Lung (tissue), 11 donors: ENCODE measurements at regions not wholly inside any gene's neighbourhood (a gene's known extent, or its start where the extent isn't known, plus 50 kb on each side); places are given as distances from the start of the nearest gene placed in this dataset.

Source experiments
- ATAC-seq: fragments of 200-7000 bp; cut with Tn5 transposase; one replicate; pipeline ENCODE4 v1.9.1; 2020; ENCODE audit warnings: moderate number of reproducible peaks; ENCODE audit not compliant: insufficient read depth, low FRiP score
- DNase-seq, 3 donors: peaks; one replicate each; pipeline ENCODE4 v3.0.0-alpha.2; 2013 to 2017
- H3K27ac ChIP-seq, 2 donors: one replicate each; pipeline ENCODE4 v1.5.1; 2013; ENCODE audit warnings: mild to moderate bottlenecking in 2 of 2, moderate library complexity in 2 of 2, control low read depth in 1 of 2, inconsistent platforms in 1 of 2, low read depth in 1 of 2, low read length in 1 of 2
- H3K27me3 ChIP-seq, 3 donors: one replicate each; pipeline ENCODE4 v1.5.1; 2013; ENCODE audit warnings: low read length in 2 of 3; ENCODE audit not compliant: control insufficient read depth in 3 of 3, insufficient read depth in 3 of 3
- H3K36me3 ChIP-seq, 4 donors: one replicate each; pipeline ENCODE4 v1.5.1; 2013; ENCODE audit warnings: low read length in 4 of 4, mild to moderate bottlenecking in 1 of 4, moderate library complexity in 1 of 4; ENCODE audit not compliant: control insufficient read depth in 4 of 4, insufficient read depth in 4 of 4
- H3K4me1 ChIP-seq, 5 donors: one replicate each; pipeline ENCODE4 v1.5.1; 2013; ENCODE audit warnings: low read length in 5 of 5, mild to moderate bottlenecking in 2 of 5, moderate library complexity in 1 of 5; ENCODE audit not compliant: control insufficient read depth in 5 of 5, insufficient read depth in 5 of 5
- H3K4me3 ChIP-seq: one replicate; pipeline ENCODE4 v1.5.1; 2013; ENCODE audit warnings: mild to moderate bottlenecking, control low read depth, moderate library complexity
- H3K9ac ChIP-seq, 2 donors: one replicate each; pipeline ENCODE4 v1.5.1; 2013; ENCODE audit warnings: low read length in 2 of 2, control low read depth in 1 of 2; ENCODE audit not compliant: insufficient read depth in 1 of 2
- H3K9me3 ChIP-seq, 4 donors: one replicate each; pipeline ENCODE4 v1.5.1; 2013; ENCODE audit warnings: low read length in 3 of 4, mild to moderate bottlenecking in 1 of 4, moderate library complexity in 1 of 4; ENCODE audit not compliant: control insufficient read depth in 4 of 4, insufficient read depth in 3 of 4
- WGBS, 2 donors: extraction: QIAGEN DNeasy Blood & Tissue Kit; methylation state at CpG; one replicate each; pipeline ENCODE4 v1.1.7; 2013; 5-methylcytosine and 5-hydroxymethylcytosine counted together
- TF ChIP-seq, protein P1 (sequence below): IDR thresholded peaks from 2 replicates; pipeline ENCODE4 v1.5.1; 2012; ENCODE audit warnings: mild to moderate bottlenecking; ENCODE audit errors: control extremely low read depth, extremely low read depth
- donor health status: control.
- donor health status: control.
- donor health status: Bipolar disorder and iron deficiency.
- donor health status: healthy.
- donor health status: DM: yes; HTN: yes; CAD: no.

DNA sequence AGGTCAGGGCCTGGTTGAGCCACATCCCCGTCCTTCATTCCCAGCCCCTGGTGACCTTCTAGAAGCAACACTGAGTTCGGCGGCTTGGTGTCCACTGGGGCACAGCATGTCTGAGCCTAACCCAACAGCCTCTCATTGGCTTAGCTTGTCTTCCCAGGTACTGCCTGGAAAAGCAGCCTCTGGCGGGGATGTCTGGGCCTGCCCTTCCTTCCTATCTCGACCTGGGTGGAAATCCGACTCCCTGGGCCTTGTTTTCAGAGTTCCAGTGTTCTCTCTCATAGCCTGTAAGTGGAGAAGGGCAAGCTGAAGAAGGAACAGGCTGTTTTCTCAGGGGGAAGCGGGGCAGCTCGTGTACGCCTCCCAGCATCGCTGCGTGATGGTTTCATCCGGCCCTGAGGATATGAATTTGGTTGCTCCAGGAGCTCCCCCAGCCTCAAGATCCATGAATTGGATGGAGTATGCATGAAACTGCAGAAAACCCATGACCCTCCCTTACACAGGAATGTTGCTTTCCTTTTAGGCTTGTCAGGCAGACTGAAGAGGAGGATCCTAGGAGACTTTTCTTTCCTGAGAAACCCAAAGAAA, 116.5 kb upstream of the IRF2BP2 start:
- H3K36me3 ChIP-seq: no peaks in the 10 kb centered on the region
- H3K27ac ChIP-seq: peak overlapping the region; percentile 98 to 99
- peaks cover 29 to 61% (median 53%) of the 10 kb centered on the region in 5 donors for H3K4me1 ChIP-seq
- ATAC-seq (no peak), DNase-seq (peak in 2 of 3 donors; percentile 41 to 56)
- no peaks in the 10 kb centered on the region for H3K27me3 ChIP-seq
- TF ChIP-seq, protein P1, sequence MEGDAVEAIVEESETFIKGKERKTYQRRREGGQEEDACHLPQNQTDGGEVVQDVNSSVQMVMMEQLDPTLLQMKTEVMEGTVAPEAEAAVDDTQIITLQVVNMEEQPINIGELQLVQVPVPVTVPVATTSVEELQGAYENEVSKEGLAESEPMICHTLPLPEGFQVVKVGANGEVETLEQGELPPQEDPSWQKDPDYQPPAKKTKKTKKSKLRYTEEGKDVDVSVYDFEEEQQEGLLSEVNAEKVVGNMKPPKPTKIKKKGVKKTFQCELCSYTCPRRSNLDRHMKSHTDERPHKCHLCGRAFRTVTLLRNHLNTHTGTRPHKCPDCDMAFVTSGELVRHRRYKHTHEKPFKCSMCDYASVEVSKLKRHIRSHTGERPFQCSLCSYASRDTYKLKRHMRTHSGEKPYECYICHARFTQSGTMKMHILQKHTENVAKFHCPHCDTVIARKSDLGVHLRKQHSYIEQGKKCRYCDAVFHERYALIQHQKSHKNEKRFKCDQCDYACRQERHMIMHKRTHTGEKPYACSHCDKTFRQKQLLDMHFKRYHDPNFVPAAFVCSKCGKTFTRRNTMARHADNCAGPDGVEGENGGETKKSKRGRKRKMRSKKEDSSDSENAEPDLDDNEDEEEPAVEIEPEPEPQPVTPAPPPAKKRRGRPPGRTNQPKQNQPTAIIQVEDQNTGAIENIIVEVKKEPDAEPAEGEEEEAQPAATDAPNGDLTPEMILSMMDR: no peak
- H3K9ac ChIP-seq: peak overlapping the region in 1 of 2 donors; percentile 66
- no peaks in the 10 kb centered on the region for H3K9me3 ChIP-seq
- no peak overlapping the region for H3K4me3 ChIP-seq
- WGBS, 2 donors: 69 to 77% methylated on average over 12 of the region's 12 CpGs

DNA sequence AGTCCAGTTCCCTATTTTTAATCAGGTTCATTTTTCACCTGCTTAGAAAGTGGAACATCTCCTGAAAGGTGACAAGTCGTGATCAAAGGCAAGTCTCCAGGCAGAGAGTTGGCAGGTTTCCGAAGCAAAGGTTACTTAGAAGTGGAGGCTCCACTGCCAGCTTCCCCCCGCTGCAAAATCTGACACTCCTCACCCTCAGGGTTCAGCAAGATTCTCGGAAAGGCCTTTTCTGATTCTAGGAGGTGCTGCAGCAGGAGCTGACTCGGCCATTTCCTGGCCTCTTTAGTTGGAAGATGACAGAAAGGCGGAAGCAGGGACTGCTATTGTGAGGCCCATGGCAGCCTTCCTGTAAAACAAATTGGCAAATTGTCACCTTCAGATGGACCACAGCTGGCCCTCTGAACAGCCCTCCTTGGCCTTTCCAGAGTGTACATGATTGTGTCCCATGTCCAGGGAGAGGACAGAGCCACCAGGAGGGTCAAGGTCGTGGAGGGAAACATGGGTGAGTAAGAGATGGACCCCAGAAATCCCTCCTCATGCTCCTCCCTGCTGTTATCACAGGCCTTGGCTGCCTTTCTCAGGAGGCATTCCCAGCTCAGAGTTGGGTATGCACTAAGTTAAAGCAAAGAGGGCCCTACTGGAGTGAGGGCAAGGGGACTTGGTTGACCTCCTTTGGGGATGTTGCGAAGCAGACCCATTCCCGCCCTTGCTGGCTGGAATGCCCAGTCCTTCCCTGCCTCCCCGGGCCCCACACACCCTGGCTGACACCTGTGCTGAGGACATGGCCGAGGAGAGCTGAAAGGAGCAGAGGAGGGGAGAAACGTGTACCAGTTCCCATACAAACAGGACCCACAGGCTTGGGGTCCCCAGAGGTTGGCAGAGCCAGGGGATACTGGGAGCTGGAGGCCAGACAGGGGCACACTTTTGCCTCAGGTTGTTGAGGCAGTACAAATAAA, 115.5 kb upstream of the IRF2BP2 start:
- H3K27me3 ChIP-seq: no peaks in the 10 kb centered on the region
- no peaks in the 10 kb centered on the region for H3K36me3 ChIP-seq
- DNase-seq (peak; percentile 61 to 81 (median 77)), ATAC-seq (no peak)
- TF ChIP-seq, protein P1: no peak
- H3K4me3 ChIP-seq: no peak overlapping the region
- H3K9ac ChIP-seq: peak overlapping the region; percentile 78 to 90
- H3K9me3 ChIP-seq: no peaks in the 10 kb centered on the region
- 43 to 46% methylated on average over 12 of the region's 12 CpGs for WGBS, 2 donors
- peak overlapping the region; percentile 98 to 99 for H3K27ac ChIP-seq
- peaks cover 29 to 71% (median 61%) of the 10 kb centered on the region in 5 donors for H3K4me1 ChIP-seq

DNA sequence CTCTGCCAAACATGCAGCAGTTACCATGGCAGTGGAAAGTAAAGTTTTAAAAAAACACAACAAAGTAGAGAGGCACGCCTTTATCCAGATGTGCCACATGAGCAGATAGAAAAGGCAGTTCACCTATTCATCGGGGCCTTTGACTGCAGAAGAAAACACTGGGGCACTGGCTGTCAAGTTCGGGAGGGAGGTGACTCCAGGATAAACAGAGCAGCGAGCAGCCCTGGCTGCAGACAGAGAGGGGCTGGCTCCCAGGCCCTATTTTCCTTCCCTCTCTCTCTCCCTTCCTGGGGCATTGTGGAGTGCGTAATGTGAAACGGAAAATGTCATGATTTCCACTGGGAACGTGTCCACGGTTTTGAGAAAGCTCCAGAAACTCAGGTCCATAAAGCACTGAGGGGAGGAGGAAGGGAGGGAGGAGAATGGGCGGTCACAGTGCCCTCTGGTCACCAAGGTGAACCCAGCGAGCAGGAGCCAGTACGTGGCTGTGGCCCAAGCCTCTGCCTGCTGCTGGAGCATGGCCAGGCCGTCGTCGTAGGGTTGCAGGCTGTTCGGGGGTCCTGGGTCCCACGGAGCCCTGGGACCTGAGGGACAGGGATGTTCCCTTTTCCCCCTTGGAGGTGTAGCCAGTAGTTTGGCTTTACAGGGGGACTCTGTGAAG, 114.7 kb upstream of the IRF2BP2 start:
- peak overlapping the region; percentile 98 to 99 for H3K27ac ChIP-seq
- no peak overlapping the region for H3K4me3 ChIP-seq
- peaks cover 36 to 78% (median 67%) of the 10 kb centered on the region in 5 donors for H3K4me1 ChIP-seq
- H3K9me3 ChIP-seq: no peaks in the 10 kb centered on the region
- H3K27me3 ChIP-seq: no peaks in the 10 kb centered on the region
- H3K9ac ChIP-seq: peak overlapping the region; percentile 78 to 90
- WGBS, 2 donors: 2 to 3% methylated on average over 16 of the region's 16 CpGs
- H3K36me3 ChIP-seq: no peaks in the 10 kb centered on the region
- TF ChIP-seq, protein P1: no peak
- ATAC-seq (peak; percentile 30), DNase-seq (no peak)
